ENCODE measurements at regions not wholly inside any gene's neighbourhood (a gene's known extent, or its start where the extent isn't known, plus 50 kb on each side); places are given as distances from the start of the nearest gene placed in this dataset.

DNA sequence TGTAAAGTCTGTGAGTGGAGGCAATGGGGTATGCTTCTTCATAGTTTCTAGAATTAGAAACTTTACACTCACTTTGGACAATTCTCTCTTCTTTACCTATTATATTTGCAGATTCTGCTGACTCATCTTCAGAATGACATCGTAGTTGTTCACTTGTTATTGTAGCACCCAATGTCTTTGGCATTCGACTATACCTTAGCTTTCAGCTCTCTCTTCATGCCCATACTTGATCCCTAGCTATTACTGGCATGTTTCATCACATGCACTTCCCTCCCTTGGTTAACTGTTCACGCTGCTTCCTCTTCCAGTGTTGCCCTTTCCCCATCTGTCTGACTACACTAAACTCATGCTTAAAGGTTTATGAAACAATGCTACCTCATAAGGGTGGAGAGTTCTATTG is 298.1 kb upstream of the TCF21 start:
- Histone ChIP-seq H3K36me3 (replicated peaks in 1 of 2; ENCODE audit: insufficient read depth in 1 of 2, low read depth in 2 of 2) (no peaks in the 10 kb centered on the region), H3K27ac (no peak overlapping the region), H3K4me1 (no peaks in the 10 kb centered on the region), H3K4me3 (no peak overlapping the region), H3K9me3 (no peaks in the 10 kb centered on the region), H3K27me3 (no peaks in the 10 kb centered on the region)
- ATAC-seq (no peak), DNase-seq (no peak)
- WGBS, 2 donors: 58 to 76% methylated on average over 3 of the region's 3 CpGs
- intact Hi-C loops (cut with DNase I): no loop called here
- TF ChIP-seq POLR2A (IDR thresholded peaks at IDR 0.05): no peak
- TF ChIP-seq, protein P1, sequence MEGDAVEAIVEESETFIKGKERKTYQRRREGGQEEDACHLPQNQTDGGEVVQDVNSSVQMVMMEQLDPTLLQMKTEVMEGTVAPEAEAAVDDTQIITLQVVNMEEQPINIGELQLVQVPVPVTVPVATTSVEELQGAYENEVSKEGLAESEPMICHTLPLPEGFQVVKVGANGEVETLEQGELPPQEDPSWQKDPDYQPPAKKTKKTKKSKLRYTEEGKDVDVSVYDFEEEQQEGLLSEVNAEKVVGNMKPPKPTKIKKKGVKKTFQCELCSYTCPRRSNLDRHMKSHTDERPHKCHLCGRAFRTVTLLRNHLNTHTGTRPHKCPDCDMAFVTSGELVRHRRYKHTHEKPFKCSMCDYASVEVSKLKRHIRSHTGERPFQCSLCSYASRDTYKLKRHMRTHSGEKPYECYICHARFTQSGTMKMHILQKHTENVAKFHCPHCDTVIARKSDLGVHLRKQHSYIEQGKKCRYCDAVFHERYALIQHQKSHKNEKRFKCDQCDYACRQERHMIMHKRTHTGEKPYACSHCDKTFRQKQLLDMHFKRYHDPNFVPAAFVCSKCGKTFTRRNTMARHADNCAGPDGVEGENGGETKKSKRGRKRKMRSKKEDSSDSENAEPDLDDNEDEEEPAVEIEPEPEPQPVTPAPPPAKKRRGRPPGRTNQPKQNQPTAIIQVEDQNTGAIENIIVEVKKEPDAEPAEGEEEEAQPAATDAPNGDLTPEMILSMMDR (IDR thresholded peaks at IDR 0.05): no peak

DNA sequence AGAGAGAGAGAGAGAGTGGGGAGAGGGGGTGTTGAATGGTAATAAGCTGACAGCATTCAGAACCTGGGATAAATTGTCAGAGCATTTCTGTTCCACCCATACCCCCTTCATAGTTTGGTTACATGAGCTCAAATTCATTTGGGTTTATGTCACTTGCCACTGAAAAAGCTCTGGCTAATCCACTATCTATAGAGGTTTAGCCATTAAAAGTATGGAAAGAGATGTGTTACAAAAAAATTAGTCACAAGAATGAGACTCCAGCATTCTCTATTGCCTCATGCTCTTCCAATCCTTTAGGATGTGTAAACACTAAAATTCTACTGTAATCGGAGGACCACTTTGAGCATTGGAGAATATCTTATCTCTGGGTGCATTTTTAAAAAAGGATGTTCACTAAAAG is 297.6 kb upstream of the TCF21 start:
- intact Hi-C loops (cut with DNase I): no loop called here
- Histone ChIP-seq H3K4me3 (no peak overlapping the region), H3K36me3 (replicated peaks in 1 of 2; ENCODE audit: insufficient read depth in 1 of 2, low read depth in 2 of 2) (no peaks in the 10 kb centered on the region), H3K9me3 (no peaks in the 10 kb centered on the region), H3K4me1 (no peaks in the 10 kb centered on the region), H3K27ac (no peak overlapping the region), H3K27me3 (no peaks in the 10 kb centered on the region)
- 27 to 32% methylated on average over 1 of the region's 1 CpG for WGBS, 2 donors
- TF ChIP-seq POLR2A (IDR thresholded peaks at IDR 0.05): no peak
- TF ChIP-seq, protein P1 (IDR thresholded peaks at IDR 0.05): no peak
- no peak for ATAC-seq
- no peak for DNase-seq

DNA sequence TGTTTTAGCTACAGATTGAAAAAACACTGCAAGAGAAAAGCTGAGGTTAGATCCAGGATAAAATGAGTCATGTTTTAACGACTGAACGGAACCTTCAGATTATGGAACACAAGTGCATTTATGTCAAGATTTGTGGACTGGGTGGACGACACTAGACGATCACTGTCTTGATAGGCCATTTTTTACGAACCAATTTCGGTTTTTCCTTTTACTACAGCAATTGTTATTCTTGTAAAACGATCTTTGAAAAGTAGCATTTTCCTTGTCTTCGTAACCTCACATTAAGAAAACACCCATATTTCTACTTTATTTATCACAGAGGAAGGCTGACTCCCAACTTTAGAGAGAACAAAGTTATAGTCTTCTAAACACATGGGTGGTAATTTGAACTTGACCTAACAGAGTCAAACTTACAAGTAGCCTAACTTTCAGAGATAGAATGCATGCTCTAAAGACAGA is 294.2 kb upstream of the TCF21 start:
- TF ChIP-seq, protein P1 (IDR thresholded peaks at IDR 0.05): no peak
- TF ChIP-seq POLR2A (IDR thresholded peaks at IDR 0.05): no peak
- ATAC-seq (no peak), DNase-seq (no peak)
- H3K4me3 ChIP-seq: no peak overlapping the region
- no peaks in the 10 kb centered on the region for H3K36me3 ChIP-seq (replicated peaks in 1 of 2; ENCODE audit: insufficient read depth in 1 of 2, low read depth in 2 of 2)
- no peaks in the 10 kb centered on the region for H3K9me3 ChIP-seq
- H3K4me1 ChIP-seq: no peaks in the 10 kb centered on the region
- intact Hi-C loops (cut with DNase I): no loop called here
- WGBS, 2 donors: 54 to 56% methylated on average over 8 of the region's 8 CpGs
- no peak overlapping the region for H3K27ac ChIP-seq
- H3K27me3 ChIP-seq: peaks cover 0 to 3% of the 10 kb centered on the region in 2 donors

DNA sequence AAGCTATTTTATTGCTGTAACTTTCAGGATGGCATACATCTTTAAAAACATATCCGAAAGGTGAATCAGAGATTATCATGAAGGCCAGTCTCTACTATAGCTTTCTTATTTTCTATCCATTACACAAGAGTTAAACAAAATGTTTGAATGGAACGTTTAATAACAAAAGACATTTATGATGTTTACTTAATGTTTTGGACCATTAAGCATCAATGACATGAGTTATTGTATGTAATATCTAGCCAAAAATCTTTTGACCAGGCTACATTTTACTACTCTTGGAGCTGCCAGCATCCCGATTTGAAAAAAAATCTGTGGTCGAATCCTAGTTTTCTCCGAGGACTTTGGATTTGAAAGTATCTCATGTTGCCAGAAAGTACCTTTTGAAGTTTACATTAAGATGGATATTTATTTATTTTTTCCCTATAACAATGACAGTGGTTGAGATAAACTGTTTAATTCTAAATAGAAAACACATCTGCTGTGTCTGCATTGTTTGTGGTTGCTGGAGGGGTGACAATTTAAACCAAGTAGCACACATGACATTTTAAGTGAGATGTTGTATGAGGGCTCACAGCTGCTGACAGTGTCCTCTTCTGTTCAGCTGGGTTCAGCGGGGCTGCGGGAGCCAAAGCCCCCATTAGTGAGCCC is 293.7 kb upstream of the TCF21 start:
- no peak for ATAC-seq
- TF ChIP-seq POLR2A (IDR thresholded peaks at IDR 0.05): no peak
- Histone ChIP-seq H3K36me3 (replicated peaks in 1 of 2; ENCODE audit: insufficient read depth in 1 of 2, low read depth in 2 of 2) (no peaks in the 10 kb centered on the region), H3K4me1 (no peaks in the 10 kb centered on the region), H3K9me3 (no peaks in the 10 kb centered on the region), H3K4me3 (no peak overlapping the region), H3K27me3 (peaks cover 0 to 3% of the 10 kb centered on the region in 2 donors), H3K27ac (no peak overlapping the region)
- WGBS, 2 donors: 44 to 46% methylated on average over 7 of the region's 7 CpGs
- DNase-seq: no peak
- intact Hi-C loops (cut with DNase I): no loop called here

DNA sequence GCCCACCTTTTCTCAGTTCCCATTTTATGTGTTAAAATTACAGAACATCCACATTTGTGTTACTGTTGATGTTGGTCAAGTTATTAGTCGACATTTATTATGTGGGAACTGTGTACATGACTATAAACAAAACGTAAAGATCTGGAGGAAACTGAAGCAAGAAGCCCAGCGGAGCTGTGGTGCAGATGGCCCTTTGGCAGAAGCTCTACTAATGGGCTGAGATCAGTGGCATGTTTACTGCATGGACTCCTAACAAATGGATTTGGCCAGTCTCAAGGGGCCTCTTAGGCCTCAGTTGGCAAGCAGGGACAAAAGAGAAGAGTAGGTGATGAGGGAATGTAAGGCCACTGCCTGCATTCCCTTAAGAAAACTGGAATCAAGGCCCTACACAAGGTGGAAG is 282.1 kb upstream of the TCF21 start:
- TF ChIP-seq, protein P1 (IDR thresholded peaks at IDR 0.05): no peak
- TF ChIP-seq POLR2A (IDR thresholded peaks at IDR 0.05): no peak
- no peaks in the 10 kb centered on the region for H3K9me3 ChIP-seq
- H3K36me3 ChIP-seq (replicated peaks in 1 of 2; ENCODE audit: insufficient read depth in 1 of 2, low read depth in 2 of 2): no peaks in the 10 kb centered on the region
- ATAC-seq (no peak), DNase-seq (no peak)
- WGBS, 2 donors: 62 to 66% methylated on average over 3 of the region's 3 CpGs
- intact Hi-C loops (cut with DNase I): no loop called here
- H3K4me1 ChIP-seq: no peaks in the 10 kb centered on the region
- no peak overlapping the region for H3K27ac ChIP-seq
- no peak overlapping the region for H3K4me3 ChIP-seq
- H3K27me3 ChIP-seq: no peaks in the 10 kb centered on the region
